NCI-H2107 treated with DMSO at 0.1 percent for 48 hours (cell line): ENCODE measurements at regions not wholly inside any gene's neighbourhood (a gene's known extent, or its start where the extent isn't known, plus 50 kb on each side); places are given as distances from the start of the nearest gene placed in this dataset.
"Not testable (repeated sequence)": the region's sequence is repeated elsewhere in the genome, so short reads cannot be mapped to it uniquely, and the experiment has no call there.

ENCODE experiments used
- DNase-seq: peaks from one replicate; lab custom pipeline; 2025; ENCODE audit not compliant: unreplicated experiment; lab: John Stamatoyannopoulos, UW

- no peak for DNase-seq
These were observed 130.0 kb upstream of the SYNCRIP start for GRCh38 chr6:85772641-85773040.

- no peak for DNase-seq
These were observed 129.3 kb upstream of the SYNCRIP start for GRCh38 chr6:85771925-85772430.

DNA sequence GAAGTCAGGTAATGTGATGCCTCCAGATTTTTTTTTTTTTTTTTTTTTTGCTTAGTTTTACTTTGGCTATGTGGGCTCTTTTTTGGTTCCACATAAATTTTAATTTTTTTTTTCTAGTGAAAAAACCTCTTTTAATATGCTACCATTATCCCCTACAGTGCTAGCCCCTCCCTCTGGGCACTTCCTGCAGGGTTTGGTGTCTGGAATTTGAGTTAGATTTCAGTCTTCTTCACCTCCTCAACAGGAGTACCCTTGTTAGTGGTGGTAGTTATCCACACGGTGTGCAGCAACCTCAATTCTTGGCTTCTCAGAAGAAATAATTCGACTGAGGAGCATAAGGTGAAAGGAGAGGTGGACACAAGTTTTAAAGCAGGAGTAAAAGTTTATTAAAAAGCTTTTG is 128.8 kb upstream of the SYNCRIP start:
- DNase-seq: no peak

DNA sequence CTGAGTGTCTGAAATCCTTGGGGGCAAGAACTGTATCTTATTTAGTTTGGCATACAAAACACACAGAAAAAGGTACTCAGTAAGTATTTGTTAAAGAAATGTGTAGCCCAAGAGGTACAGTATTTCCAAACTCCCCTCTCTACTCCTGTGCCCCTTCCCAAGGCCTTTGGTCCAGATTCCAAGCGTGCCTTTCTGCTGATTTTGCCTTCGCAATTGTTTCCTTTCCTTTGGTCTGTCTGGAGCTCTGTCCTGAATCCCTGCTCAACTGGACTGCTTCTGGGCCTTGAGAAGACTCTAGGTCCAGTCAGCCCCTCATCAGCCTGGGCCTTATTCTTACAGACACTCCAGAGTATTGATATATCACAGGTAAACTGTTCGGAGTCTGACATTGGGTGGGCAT is 122.2 kb upstream of the SYNCRIP start:
- DNase-seq: no peak

DNA sequence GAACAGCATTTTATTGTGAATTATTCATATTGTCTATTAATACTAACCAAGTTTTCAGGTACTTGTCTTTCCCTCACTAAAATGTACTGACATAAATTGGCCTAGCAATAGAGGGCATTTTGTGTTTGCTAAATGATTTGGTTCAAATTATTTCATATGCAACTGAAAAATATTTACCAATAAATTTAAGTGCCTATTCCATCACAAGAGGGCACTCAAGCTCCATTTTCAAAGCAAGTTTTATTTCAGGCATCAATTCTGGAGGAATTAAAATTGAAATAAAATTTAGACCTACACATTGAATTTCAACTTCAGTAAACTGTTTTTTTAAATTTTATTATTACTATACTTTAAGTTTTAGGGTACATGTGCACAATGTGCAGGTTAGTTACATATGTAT is 114.3 kb upstream of the SYNCRIP start:
- no peak for DNase-seq

DNA sequence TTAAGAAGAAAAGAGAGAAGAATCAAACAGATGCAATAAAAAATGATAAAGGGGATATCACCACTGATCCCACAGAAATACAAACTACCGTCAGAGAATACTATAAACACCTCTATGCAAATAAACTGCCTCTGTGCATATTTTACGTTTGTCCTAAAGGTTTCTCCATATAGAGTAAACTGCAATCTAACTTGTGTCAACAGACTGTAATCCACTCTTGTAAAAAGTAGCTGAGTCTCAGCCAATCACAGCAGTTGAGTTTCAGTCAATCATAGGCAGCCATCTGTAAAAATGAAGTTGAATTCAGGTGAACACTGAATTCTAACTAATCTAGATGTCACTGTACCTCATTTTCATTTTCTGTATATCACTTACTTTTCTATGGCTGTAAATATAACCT is 112.2 kb upstream of the SYNCRIP start:
- DNase-seq: no peak

- no peak for DNase-seq
These were observed 109.9 kb upstream of the SYNCRIP start for GRCh38 chr6:85752602-85753001.

DNA sequence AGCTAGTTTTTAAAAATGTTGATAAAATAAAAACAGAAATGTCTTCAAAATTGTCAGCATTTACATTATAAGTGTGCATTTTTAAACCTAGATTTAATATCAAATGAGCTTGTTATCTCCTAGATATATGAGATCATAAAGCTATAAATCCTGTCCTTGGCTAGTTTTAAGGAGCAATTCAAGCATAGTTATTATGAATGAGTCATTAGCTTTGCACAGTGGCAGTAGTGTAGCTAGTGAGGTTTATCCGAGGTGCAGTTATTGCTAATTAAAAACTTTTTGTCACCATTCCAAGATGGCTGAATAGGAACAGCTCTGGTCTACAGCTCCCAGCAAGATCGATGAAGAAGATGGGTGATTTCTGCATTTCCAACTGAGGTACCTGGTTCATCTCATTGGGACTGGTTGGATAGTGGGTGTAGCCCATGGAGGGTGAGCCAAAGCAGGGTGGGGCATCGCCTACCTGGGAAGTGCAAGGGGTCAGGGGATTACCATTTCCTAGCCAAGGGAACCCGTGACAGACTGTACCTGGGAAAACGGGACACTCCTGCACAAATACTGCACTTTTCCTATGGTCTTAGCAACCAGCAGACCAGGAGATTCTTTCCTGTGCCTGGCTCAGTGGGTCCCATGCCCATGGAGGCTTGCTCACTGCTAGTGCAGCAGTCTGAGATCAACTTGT is 108.8 kb upstream of the SYNCRIP start:
- DNase-seq: no peak

GRCh38 chr6:85750146-85750545 is 107.5 kb upstream of the SYNCRIP start:
- DNase-seq: not testable (repeated sequence)

- DNase-seq: no peak
These were observed 106.5 kb upstream of the SYNCRIP start for GRCh38 chr6:85749236-85749635.

- no peak for DNase-seq
These were observed 105.0 kb upstream of the SYNCRIP start for GRCh38 chr6:85747666-85748065.

DNA sequence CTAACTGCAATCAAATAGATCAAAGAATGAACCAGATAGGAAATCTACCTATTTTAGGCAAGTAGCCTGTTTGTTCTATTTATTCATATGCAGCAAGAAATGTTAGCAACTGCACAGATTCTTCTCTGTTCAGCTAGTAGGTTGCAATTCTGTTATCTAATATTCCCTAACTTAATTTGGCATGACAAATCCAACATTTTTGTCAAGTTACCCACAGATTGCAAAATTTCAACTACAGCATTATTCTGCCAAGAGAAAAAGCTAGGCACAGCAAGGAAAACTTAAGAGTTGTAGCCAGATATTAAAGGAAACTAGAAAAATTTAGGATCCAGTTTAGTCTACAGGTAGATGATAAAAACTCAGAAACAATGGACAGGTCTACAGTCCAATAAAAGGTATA is 104.4 kb upstream of the SYNCRIP start:
- no peak for DNase-seq

- DNase-seq: no peak
These were observed 101.8 kb upstream of the SYNCRIP start for GRCh38 chr6:85744433-85744970.

GRCh38 chr6:85726206-85726605 is 83.5 kb upstream of the SYNCRIP start:
- no peak for DNase-seq

DNA sequence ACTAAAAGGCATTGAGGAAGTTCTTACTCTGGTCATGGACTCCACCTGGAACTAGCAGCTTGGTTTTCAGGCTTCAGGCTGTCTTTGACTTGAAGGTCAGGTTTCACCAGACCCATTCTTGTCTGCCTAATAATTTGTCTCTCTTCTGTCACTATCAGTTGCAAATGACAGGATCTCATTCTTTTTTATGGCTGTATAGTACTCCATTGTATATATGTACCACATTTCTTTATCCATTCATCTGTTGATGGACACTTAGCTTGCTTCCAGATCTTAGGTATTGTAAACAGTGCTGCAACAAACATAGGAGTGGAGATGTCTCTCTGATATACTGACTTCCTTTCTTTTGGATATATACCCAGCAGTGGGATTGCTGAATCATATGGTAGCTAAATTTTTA is 73.1 kb upstream of the SYNCRIP start:
- DNase-seq: no peak

DNA sequence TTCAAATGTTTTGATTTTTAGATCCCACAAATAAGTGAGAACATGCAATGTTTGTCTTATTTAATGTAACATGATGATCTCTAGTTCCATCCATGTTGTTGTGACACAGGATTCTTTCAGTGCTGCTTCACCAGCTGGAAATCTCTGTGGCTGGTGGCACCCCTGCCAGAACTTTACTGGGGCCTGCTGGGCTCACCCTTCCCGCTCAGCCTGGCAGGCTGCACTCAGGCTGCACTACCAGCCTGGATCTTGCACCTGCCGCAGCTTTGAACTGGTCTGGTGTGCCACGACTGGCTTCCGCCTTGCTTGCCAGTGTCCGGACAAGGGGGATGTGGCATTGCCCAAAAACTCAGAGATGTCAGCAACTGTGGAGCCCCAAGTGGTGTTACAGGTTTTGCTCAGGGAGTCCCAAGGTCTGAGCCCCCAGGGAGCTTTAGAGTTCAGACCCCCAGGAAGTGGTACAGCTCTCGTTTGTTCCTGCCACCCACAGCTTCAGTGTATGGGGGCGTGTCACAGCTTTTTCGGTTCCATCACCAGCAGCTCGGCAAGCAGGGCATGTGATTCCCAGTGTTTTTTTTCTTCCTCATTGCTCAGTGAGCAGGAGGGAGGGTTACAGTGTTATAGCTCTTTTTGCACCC is 72.3 kb upstream of the SYNCRIP start:
- no peak for DNase-seq

GRCh38 chr6:85712346-85712745 is 69.7 kb upstream of the SYNCRIP start:
- DNase-seq: no peak

DNA sequence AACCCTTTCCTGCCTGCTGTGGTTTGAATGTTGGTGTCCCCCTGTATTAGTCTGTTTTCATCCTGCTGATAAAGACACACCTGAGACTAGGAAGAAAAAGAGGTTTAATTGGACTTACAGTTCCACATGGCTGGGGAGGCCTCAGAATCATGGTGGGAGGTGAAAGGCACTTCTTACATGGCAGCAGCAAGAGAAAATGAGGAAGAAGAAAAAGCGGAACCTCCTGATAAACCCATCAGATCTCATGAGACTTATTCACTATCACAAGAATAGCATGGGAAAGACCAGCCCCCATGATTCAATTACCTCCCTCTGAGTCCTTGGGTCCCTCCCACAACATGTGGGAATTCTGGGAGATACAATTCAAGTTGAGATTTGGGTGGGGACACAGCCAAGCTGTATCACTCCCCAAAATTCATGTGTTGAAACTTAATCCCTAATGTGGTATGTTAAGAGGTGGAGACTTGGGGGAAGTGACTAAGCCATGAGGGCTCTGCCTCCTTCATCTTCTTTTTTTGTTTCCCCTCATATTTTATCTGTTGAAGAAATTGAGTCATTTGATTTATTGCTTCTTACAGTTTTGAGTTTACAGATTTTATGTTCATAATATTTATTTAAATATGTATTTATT is 64.9 kb upstream of the SYNCRIP start:
- DNase-seq: not testable (repeated sequence)

GRCh38 chr6:85706272-85706671 is 63.6 kb upstream of the SYNCRIP start:
- DNase-seq: no peak

DNA sequence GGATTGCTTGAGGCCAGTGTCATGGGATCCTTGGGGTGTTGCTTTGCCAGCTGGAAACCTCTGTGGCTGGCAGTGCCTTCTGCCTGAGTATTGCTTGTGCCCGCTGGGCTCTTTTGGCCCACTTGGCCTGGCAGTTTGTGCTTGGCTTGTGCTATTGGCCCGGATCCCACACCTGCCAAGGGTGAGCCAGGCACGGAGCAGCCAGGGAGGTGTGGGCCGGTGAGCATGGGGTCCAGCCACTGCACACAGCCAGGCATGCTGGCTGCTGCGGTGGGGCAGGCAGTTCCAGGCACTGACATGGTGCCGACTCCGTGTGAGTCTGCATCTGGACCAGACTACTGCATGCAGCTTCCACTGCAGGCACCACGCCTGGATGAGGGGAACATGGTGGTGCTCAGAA is 62.5 kb upstream of the SYNCRIP start:
- no peak for DNase-seq

GRCh38 chr6:85703406-85703805 is 60.7 kb upstream of the SYNCRIP start:
- no peak for DNase-seq
